Thymus (tissue), 11 donors: ENCODE measurements at regions not wholly inside any gene's neighbourhood (a gene's known extent, or its start where the extent isn't known, plus 50 kb on each side); places are given as distances from the start of the nearest gene placed in this dataset.

Source experiments
- DNase-seq, 9 donors: peaks; one replicate each; pipeline ENCODE4 v3.0.0-alpha.2; 2013; ENCODE audit warnings: low spot score in 9 of 9, low read depth in 6 of 9, missing footprints in 1 of 9
- H3K27ac ChIP-seq, 2 donors: one replicate each; pipeline ENCODE4 v1.5.1; 2013; ENCODE audit warnings: control low read depth in 1 of 2, low read depth in 1 of 2, low read length in 1 of 2, mild to moderate bottlenecking in 1 of 2, moderate library complexity in 1 of 2
- H3K27me3 ChIP-seq, 2 donors: one replicate each; pipeline ENCODE4 v1.5.1; 2013; ENCODE audit warnings: low read length in 1 of 2; ENCODE audit not compliant: control insufficient read depth in 2 of 2, insufficient read depth in 1 of 2
- H3K36me3 ChIP-seq, 2 donors: one replicate each; pipeline ENCODE4 v1.5.1; 2013; ENCODE audit warnings: low read length in 1 of 2, mild to moderate bottlenecking in 1 of 2, moderate library complexity in 1 of 2; ENCODE audit not compliant: control insufficient read depth in 2 of 2, insufficient read depth in 2 of 2
- H3K4me1 ChIP-seq, 2 donors: one replicate each; pipeline ENCODE4 v1.5.1; 2013; ENCODE audit warnings: low read length in 2 of 2; ENCODE audit not compliant: control insufficient read depth in 2 of 2, insufficient read depth in 2 of 2
- H3K4me3 ChIP-seq, 2 donors: one replicate each; pipeline ENCODE4 v1.5.1; 2013; ENCODE audit warnings: low read length in 2 of 2, control low read depth in 1 of 2, mild to moderate bottlenecking in 1 of 2
- H3K9me3 ChIP-seq, 2 donors: one replicate each; pipeline ENCODE4 v1.5.1; 2013; ENCODE audit warnings: low read length in 1 of 2, mild to moderate bottlenecking in 1 of 2; ENCODE audit not compliant: control insufficient read depth in 2 of 2, insufficient read depth in 1 of 2
- WGBS: extraction: QIAGEN DNeasy Blood & Tissue Kit; methylation state at CpG from one replicate; pipeline ENCODE4 v1.1.7; 2013; 5-methylcytosine and 5-hydroxymethylcytosine counted together
- donor health status: healthy.

- Histone ChIP-seq H3K4me3 (no peak overlapping the region), H3K27ac (peak overlapping the region; percentile 46 to 52)
These were observed 196.6 kb upstream of the CIBAR2 start for GRCh38 chr16:85308611-85309540.

GRCh38 chr16:85309656-85310587 is 197.7 kb upstream of the CIBAR2 start:
- H3K4me1 ChIP-seq = peaks cover 65 to 100% of the 10 kb centered on the region in 2 donors
- DNase-seq = peak in 3 of 9 donors; percentile 72 to 86 (median 74)
- peak overlapping the region; percentile 46 to 80 for H3K27ac ChIP-seq
- H3K27me3 ChIP-seq = peaks cover 0 to 14% of the 10 kb centered on the region in 2 donors
- H3K36me3 ChIP-seq = no peaks in the 10 kb centered on the region
- WGBS = 7% methylated on average over 37 of the region's 37 CpGs
- H3K9me3 ChIP-seq = peaks cover 0 to 6% of the 10 kb centered on the region in 2 donors
- no peak overlapping the region for H3K4me3 ChIP-seq

More at GRCh38 chr16:85308611-85309540, 196.6 kb upstream of the CIBAR2 start:
- Histone ChIP-seq H3K4me1 (peaks cover 66 to 100% of the 10 kb centered on the region in 2 donors), H3K27me3 (peaks cover 0 to 14% of the 10 kb centered on the region in 2 donors), H3K9me3 (peaks cover 0 to 6% of the 10 kb centered on the region in 2 donors), H3K36me3 (no peaks in the 10 kb centered on the region)
- DNase-seq = peak in 2 of 9 donors; percentile 49 to 69
- 24% methylated on average over 17 of the region's 17 CpGs for WGBS

- H3K9me3 ChIP-seq = peaks cover 0 to 6% of the 10 kb centered on the region in 2 donors
- peak overlapping the region; percentile 48 to 49 for H3K27ac ChIP-seq
- H3K36me3 ChIP-seq = no peaks in the 10 kb centered on the region
- WGBS = 13% methylated on average over 27 of the region's 27 CpGs
- H3K27me3 ChIP-seq = peaks cover 0 to 14% of the 10 kb centered on the region in 2 donors
- no peak overlapping the region for H3K4me3 ChIP-seq
- DNase-seq = peak in 2 of 9 donors; percentile 52 to 70
- H3K4me1 ChIP-seq = peaks cover 59 to 99% of the 10 kb centered on the region in 2 donors
These were observed 198.8 kb upstream of the CIBAR2 start for GRCh38 chr16:85310868-85311585.

- no peak overlapping the region for H3K27ac ChIP-seq
- no peak for DNase-seq
- H3K4me3 ChIP-seq = no peak overlapping the region
- peaks cover 0 to 14% of the 10 kb centered on the region in 2 donors for H3K27me3 ChIP-seq
- peaks cover 51 to 99% of the 10 kb centered on the region in 2 donors for H3K4me1 ChIP-seq
- H3K9me3 ChIP-seq = peaks cover 0 to 6% of the 10 kb centered on the region in 2 donors
- 96% methylated on average over 14 of the region's 14 CpGs for WGBS
- H3K36me3 ChIP-seq = no peaks in the 10 kb centered on the region
These were observed 199.5 kb upstream of the CIBAR2 start for GRCh38 chr16:85311741-85312140.

- H3K36me3 ChIP-seq = no peaks in the 10 kb centered on the region
- H3K9me3 ChIP-seq = peaks cover 0 to 6% of the 10 kb centered on the region in 2 donors
- H3K27ac ChIP-seq = no peak overlapping the region
- no peak overlapping the region for H3K4me3 ChIP-seq
- H3K27me3 ChIP-seq = peaks cover 0 to 14% of the 10 kb centered on the region in 2 donors
- DNase-seq = no peak
- peaks cover 51 to 99% of the 10 kb centered on the region in 2 donors for H3K4me1 ChIP-seq
- 90% methylated on average over 11 of the region's 11 CpGs for WGBS
These were observed 199.9 kb upstream of the CIBAR2 start for GRCh38 chr16:85312174-85312573.

- no peak overlapping the region for H3K4me3 ChIP-seq
- no peak overlapping the region for H3K27ac ChIP-seq
- H3K27me3 ChIP-seq = peaks cover 0 to 14% of the 10 kb centered on the region in 2 donors
- DNase-seq = no peak
- 69% methylated on average over 23 of the region's 23 CpGs for WGBS
- H3K4me1 ChIP-seq = peaks cover 50 to 94% of the 10 kb centered on the region in 2 donors
- H3K36me3 ChIP-seq = no peaks in the 10 kb centered on the region
- peaks cover 0 to 6% of the 10 kb centered on the region in 2 donors for H3K9me3 ChIP-seq
These were observed 200.6 kb upstream of the CIBAR2 start for GRCh38 chr16:85312642-85313525.

GRCh38 chr16:85313526-85314301 is 201.4 kb upstream of the CIBAR2 start:
- H3K4me1 ChIP-seq = peaks cover 42 to 85% of the 10 kb centered on the region in 2 donors
- H3K36me3 ChIP-seq = no peaks in the 10 kb centered on the region
- H3K27me3 ChIP-seq = peaks cover 0 to 14% of the 10 kb centered on the region in 2 donors
- peak overlapping the region in 1 of 2 donors; percentile 84 for H3K27ac ChIP-seq
- H3K9me3 ChIP-seq = peaks cover 0 to 6% of the 10 kb centered on the region in 2 donors
- H3K4me3 ChIP-seq = no peak overlapping the region
- peak in 2 of 9 donors; percentile 33 to 45 for DNase-seq
- 69% methylated on average over 13 of the region's 13 CpGs for WGBS
